IMR-90 (cell line): ENCODE measurements at regions not wholly inside any gene's neighbourhood (a gene's known extent, or its start where the extent isn't known, plus 50 kb on each side); places are given as distances from the start of the nearest gene placed in this dataset.

Source experiments
- ATAC-seq: fragments of 200-7000 bp; cut with Tn5 transposase; 2 replicates; pipeline ENCODE4 v1.9.1; 2020; ENCODE audit warnings: low read depth, mild to moderate bottlenecking, moderate library complexity
- BruUV-seq: library from RNA; stranded (reverse); fragments of 400-500 nt; replicated peaks from 2 replicates; lab custom pipeline; 2021; lab: Mats Ljungman, UMichigan
- CTCF ChIA-PET: fragments of 300-600 bp; formaldehyde crosslinking; extraction: SDS; loops from one replicate; lab custom pipeline; 2021; ENCODE audit warnings: antibody characterized with exemption; lab: Yijun Ruan, JAX
- POLR2A ChIA-PET: fragments of 300-600 bp; sonication (Branson Sonifier 250); formaldehyde crosslinking; loops from one replicate; lab custom pipeline; 2022; ENCODE audit warnings: antibody characterized with exemption; ENCODE audit not compliant: unreplicated experiment; lab: Charles Lee
- DNase-seq: peaks from one replicate; pipeline ENCODE4 v3.0.0; 2013
- H2AFZ ChIP-seq: replicated peaks from 2 replicates; pipeline ENCODE3; 2013; ENCODE audit warnings: low read length, mild to moderate bottlenecking; ENCODE audit not compliant: poor library complexity
- H2AK5ac ChIP-seq: 2 replicates; pipeline ENCODE4 v1.6.1; 2013; ENCODE audit warnings: low read depth, low read length, inconsistent platforms
- H2AK9ac ChIP-seq: replicated peaks from 2 replicates; pipeline ENCODE3; 2013; ENCODE audit warnings: mild to moderate bottlenecking, low read depth, low read length, moderate library complexity; ENCODE audit not compliant: poor library complexity
- H2BK120ac ChIP-seq: 2 replicates; pipeline ENCODE4 v1.6.1; 2013; ENCODE audit warnings: low read depth, low read length, inconsistent platforms
- H2BK15ac ChIP-seq: 3 replicates; pipeline ENCODE4 v1.6.1; 2013; ENCODE audit warnings: low read depth, low read length, inconsistent platforms
- H2BK20ac ChIP-seq: 2 replicates; pipeline ENCODE4 v1.6.1; 2013; ENCODE audit warnings: low read depth, mild to moderate bottlenecking, inconsistent platforms, low read length, moderate library complexity
- H2BK5ac ChIP-seq: 2 replicates; pipeline ENCODE4 v1.6.1; 2013; ENCODE audit warnings: mild to moderate bottlenecking, low read depth, low read length, inconsistent platforms; ENCODE audit not compliant: poor library complexity, severe bottlenecking
- H3K14ac ChIP-seq: replicated peaks from 2 replicates; pipeline ENCODE4 v1.6.1; 2013; ENCODE audit warnings: low read depth, low read length, inconsistent platforms
- H3K18ac ChIP-seq: 2 replicates; pipeline ENCODE4 v1.6.1; 2013; ENCODE audit warnings: low read depth, low read length, control low read depth
- H3K23ac ChIP-seq: 2 replicates; pipeline ENCODE4 v1.6.1; 2013; ENCODE audit warnings: low read depth, low read length, inconsistent platforms
- H3K27ac ChIP-seq: 2 replicates; pipeline ENCODE4 v1.5.1; 2013; ENCODE audit warnings: mild to moderate bottlenecking, control low read depth, low read length; ENCODE audit not compliant: insufficient read depth
- H3K27me3 ChIP-seq: 2 replicates; pipeline ENCODE4 v1.6.1; 2013; ENCODE audit warnings: low read length; ENCODE audit not compliant: control insufficient read depth, insufficient read depth
- H3K36me3 ChIP-seq: 2 replicates; pipeline ENCODE4 v1.6.1; 2013; ENCODE audit warnings: low read length, mixed read lengths; ENCODE audit not compliant: control insufficient read depth, insufficient read depth
- H3K4ac ChIP-seq: 2 replicates; pipeline ENCODE4 v1.6.1; 2013; ENCODE audit warnings: low read depth, low read length, inconsistent platforms
- H3K4me1 ChIP-seq: 2 replicates; pipeline ENCODE4 v1.6.1; 2013; ENCODE audit warnings: low read length, mixed read lengths; ENCODE audit not compliant: control insufficient read depth, insufficient read depth
- H3K4me2 ChIP-seq: 2 replicates; pipeline ENCODE4 v1.6.1; 2013; ENCODE audit warnings: low read depth, mild to moderate bottlenecking, control low read depth, low read length, moderate library complexity
- H3K4me3 ChIP-seq: 2 replicates; pipeline ENCODE4 v1.5.1; 2013; ENCODE audit warnings: low read depth, mild to moderate bottlenecking, control low read depth, low read length, moderate library complexity; ENCODE audit not compliant: insufficient read depth
- H3K56ac ChIP-seq: 2 replicates; pipeline ENCODE4 v1.6.1; 2013; ENCODE audit warnings: low read length, inconsistent platforms; ENCODE audit not compliant: insufficient read depth; ENCODE audit errors: extremely low read depth
- H3K79me1 ChIP-seq, 2 experiments: 2 replicates each; pipeline ENCODE4 v1.6.1; 2013; ENCODE audit warnings: low read length in 2 of 2, inconsistent platforms in 1 of 2, low read depth in 1 of 2
- H3K9ac ChIP-seq: 2 replicates; pipeline ENCODE4 v1.6.1; 2013; ENCODE audit warnings: low read depth, low read length, control low read depth
- H3K9me1 ChIP-seq: 2 replicates; pipeline ENCODE4 v1.6.1; 2013; ENCODE audit warnings: low read length, inconsistent platforms; ENCODE audit not compliant: insufficient read depth
- H3K9me3 ChIP-seq: 2 replicates; pipeline ENCODE4 v1.6.1; 2013; ENCODE audit warnings: low read length; ENCODE audit not compliant: control insufficient read depth, insufficient read depth
- H4K20me1 ChIP-seq: 2 replicates; pipeline ENCODE4 v1.6.1; 2013; ENCODE audit warnings: low read length, inconsistent platforms; ENCODE audit not compliant: insufficient read depth
- H4K5ac ChIP-seq: 2 replicates; pipeline ENCODE4 v1.6.1; 2013; ENCODE audit warnings: mild to moderate bottlenecking, low read depth, low read length, control low read depth
- H4K8ac ChIP-seq, 2 experiments: 2 replicates each; pipeline ENCODE4 v1.6.1; 2013; ENCODE audit warnings: low read depth in 2 of 2, low read length in 2 of 2, control low read depth in 1 of 2, inconsistent platforms in 1 of 2
- H4K91ac ChIP-seq: 2 replicates; pipeline ENCODE4 v1.6.1; 2013; ENCODE audit warnings: low read depth, low read length, inconsistent platforms; ENCODE audit not compliant: insufficient read depth
- FOS ChIP-seq: fragments of 150-350 bp; IDR thresholded peaks from 2 replicates; pipeline ENCODE4 v1.6.1; 2016; ENCODE audit warnings: low read depth, low read length
- MAFK ChIP-seq: IDR thresholded peaks from 2 replicates; pipeline ENCODE4 v1.6.1; 2012; ENCODE audit warnings: low read depth, low read length, improper control_type of control experiment
- whole genome bisulfite sequencing, 2 experiments: methylation state at CpG; one replicate each; pipeline versions ENCODE4 v1.1.5 to v1.1.7; 2013; ENCODE audit warnings: missing lambda C conversion rate in 2 of 2; ENCODE audit not compliant: insufficient read length in 1 of 2; ENCODE audit errors: extremely low coverage in 2 of 2; 5-methylcytosine and 5-hydroxymethylcytosine counted together
- dilution Hi-C: fragments of 300-500 bp; cut with HindIII; formaldehyde crosslinking; loops from one replicate; pipeline ENCODE4 v1.14.3; 2018; ENCODE audit warnings: low sequenced_read_pairs; ENCODE audit not compliant: unreplicated experiment
- in situ Hi-C: fragments of 300-500 bp; cut with MboI; formaldehyde crosslinking; loops from 3 replicates; pipeline ENCODE4 v1.14.3; 2019; ENCODE audit warnings: low sequenced_read_pairs, inconsistent platforms, mixed read lengths
- intact Hi-C: fragments of 100-400 bp; cut with micrococcal nuclease; formaldehyde crosslinking; loops from 2 replicates; pipeline ENCODE4 v1.10.0; 2022
- TF ChIP-seq, protein P1 (sequence below): fragments of 150-350 bp; IDR thresholded peaks from 2 replicates; pipeline ENCODE4 v1.6.1; 2017; ENCODE audit warnings: mild to moderate bottlenecking, antibody characterized with exemption, low read length, low read depth

DNA sequence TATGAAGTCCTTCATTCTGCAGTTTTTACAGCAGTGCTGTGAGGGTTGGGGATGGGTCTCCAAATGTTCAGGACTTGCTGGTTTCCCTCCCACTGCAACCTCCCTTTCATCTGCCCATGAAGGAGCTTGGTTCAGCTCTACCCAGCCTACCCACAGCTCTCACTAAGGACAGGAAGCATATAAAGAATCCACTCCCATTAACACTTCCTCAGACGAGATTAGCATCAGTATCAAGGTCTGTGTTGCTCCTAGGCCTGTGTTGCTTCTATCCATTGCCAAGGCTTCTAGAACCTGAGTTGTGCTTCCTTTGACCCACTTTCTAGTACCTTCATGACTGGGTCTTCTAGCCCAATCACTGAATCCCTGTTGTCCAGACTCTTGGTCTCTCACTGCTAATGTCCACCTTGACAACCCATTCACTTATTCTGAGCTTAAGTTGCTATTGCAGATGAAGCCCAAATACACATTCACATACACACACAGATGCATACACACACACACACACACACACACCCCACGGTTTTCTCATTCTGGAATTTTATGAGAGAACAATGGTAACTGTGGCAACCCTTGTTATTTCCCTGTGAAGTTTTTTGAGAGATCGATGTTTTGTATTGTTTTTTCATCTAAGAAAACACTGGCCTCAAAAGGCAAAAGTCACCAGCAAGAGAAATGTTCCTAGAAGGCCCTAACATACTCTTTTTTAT is 248.1 kb downstream of the MTERF1 start:
- Histone ChIP-seq H4K20me1 (no peaks in the 10 kb centered on the region), H3K56ac (no peak overlapping the region), H3K27ac (no peak overlapping the region), H3K9me1 (no peaks in the 10 kb centered on the region), H3K18ac (no peak overlapping the region), H3K36me3 (no peaks in the 10 kb centered on the region), H2BK20ac (no peak overlapping the region), H2AK5ac (no peak overlapping the region), H3K14ac (no peak overlapping the region), H3K9ac (no peak overlapping the region), H4K8ac (no peak overlapping the region), H2BK120ac (no peak overlapping the region), H3K4me3 (no peak overlapping the region), H3K4me1 (no peaks in the 10 kb centered on the region), H3K27me3 (no peaks in the 10 kb centered on the region), H3K23ac (no peak overlapping the region), H2AFZ (no peak overlapping the region), H4K91ac (no peak overlapping the region), H4K5ac (no peak overlapping the region), H2AK9ac (no peak overlapping the region), H2BK5ac (no peak overlapping the region), H3K79me1 (no peaks in the 10 kb centered on the region), H3K4me2 (no peak overlapping the region), H3K9me3 (no peaks in the 10 kb centered on the region), H2BK15ac (no peak overlapping the region), H3K4ac (no peak overlapping the region)
- in situ Hi-C loops: no loop called here
- no peak for DNase-seq
- intact Hi-C loops: no loop called here
- dilution Hi-C loops: no loop called here
- CTCF ChIA-PET: no interaction called here
- WGBS, 2 experiments: 67% methylated on average over 1 of the region's 3 CpGs; no CpG with 5 or more reads in 1 of the 2 experiments
- no TSS peak for BruUV-seq
- POLR2A ChIA-PET: no interaction called here
- no peak for ATAC-seq
- TF ChIP-seq, protein P1, sequence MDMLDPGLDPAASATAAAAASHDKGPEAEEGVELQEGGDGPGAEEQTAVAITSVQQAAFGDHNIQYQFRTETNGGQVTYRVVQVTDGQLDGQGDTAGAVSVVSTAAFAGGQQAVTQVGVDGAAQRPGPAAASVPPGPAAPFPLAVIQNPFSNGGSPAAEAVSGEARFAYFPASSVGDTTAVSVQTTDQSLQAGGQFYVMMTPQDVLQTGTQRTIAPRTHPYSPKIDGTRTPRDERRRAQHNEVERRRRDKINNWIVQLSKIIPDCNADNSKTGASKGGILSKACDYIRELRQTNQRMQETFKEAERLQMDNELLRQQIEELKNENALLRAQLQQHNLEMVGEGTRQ: no peak
- TF ChIP-seq MAFK: no peak
- no peak for TF ChIP-seq FOS
